ENCODE measurements at regions not wholly inside any gene's neighbourhood (a gene's known extent, or its start where the extent isn't known, plus 50 kb on each side); places are given as distances from the start of the nearest gene placed in this dataset.

DNA sequence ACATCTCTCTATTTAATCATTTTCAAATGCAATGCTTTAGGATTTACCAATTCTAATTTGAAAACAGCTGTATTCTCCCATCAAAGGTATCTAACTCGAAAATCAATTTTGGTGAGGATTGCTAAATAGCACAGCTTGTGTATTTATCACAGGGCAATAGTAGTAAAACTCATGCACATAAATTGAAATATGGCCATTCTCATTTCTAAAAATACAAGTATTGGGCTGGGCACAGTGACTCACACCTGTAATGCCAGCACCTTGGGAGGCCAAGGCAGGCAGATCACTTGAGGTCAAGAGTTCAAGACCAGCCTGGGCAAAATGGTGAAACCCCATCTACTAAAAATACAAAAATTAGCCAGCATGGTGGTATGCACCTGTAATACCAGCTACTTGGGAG is 164.8 kb upstream of the RASA1 start:
- H3K4me2 ChIP-seq (ENCODE audit: low read depth, low read length, poor library complexity, severe bottlenecking), result peak overlapping the region; percentile 66
- H3K27ac ChIP-seq (ENCODE audit: low read depth, low read length), result peak overlapping the region; percentile 66; the same call in 1 of the 2 replicates
- TF ChIP-seq EZH2phosphoT487 (conservative IDR thresholded peaks at IDR 0.05; ENCODE audit: low read length), result no peak
- TF ChIP-seq, protein P1, sequence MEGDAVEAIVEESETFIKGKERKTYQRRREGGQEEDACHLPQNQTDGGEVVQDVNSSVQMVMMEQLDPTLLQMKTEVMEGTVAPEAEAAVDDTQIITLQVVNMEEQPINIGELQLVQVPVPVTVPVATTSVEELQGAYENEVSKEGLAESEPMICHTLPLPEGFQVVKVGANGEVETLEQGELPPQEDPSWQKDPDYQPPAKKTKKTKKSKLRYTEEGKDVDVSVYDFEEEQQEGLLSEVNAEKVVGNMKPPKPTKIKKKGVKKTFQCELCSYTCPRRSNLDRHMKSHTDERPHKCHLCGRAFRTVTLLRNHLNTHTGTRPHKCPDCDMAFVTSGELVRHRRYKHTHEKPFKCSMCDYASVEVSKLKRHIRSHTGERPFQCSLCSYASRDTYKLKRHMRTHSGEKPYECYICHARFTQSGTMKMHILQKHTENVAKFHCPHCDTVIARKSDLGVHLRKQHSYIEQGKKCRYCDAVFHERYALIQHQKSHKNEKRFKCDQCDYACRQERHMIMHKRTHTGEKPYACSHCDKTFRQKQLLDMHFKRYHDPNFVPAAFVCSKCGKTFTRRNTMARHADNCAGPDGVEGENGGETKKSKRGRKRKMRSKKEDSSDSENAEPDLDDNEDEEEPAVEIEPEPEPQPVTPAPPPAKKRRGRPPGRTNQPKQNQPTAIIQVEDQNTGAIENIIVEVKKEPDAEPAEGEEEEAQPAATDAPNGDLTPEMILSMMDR (IDR thresholded peaks at IDR 0.05; ENCODE audit: insufficient read depth, low read length, poor library complexity, severe bottlenecking), result no peak

DNA sequence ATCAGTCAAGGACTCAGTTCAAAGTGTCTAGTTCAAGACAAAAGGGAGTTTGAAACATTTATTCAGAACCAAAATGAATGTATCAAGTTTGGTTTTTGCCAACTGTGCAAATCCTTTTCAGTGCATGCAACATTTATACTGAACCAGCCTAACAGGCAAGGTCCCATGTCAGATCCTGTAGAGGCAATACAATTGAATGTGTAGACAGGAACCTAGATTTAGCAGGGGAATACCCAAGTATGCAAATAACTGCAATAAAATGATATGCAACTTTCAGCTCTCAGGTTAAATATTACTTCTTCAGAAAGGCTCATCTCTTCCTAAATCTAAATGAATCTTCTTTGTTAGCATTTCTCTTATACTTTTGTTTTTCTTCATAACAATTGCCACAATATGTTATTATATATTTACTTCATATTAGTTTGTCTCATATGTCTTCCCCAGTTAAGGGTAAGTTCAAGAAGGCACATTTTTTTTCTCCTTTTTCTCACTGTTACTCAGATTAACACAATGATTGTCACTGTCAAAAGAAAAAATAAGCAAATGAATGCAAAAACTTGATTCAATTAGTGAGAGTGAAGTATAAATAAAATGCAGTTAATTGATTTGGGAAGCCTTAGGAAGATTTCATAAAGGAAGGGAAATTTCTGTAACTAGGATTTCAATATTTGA is 163.9 kb upstream of the RASA1 start:
- Histone ChIP-seq H3K27me3 (ENCODE audit: low read length) (no peaks in the 10 kb centered on the region), H3K9me2 (replicated peaks; ENCODE audit: insufficient read depth, low read length) (no peaks in the 10 kb centered on the region), H2AFZ (ENCODE audit: low read depth, low read length, severe bottlenecking) (peak overlapping the region; percentile 69), H3K9ac (ENCODE audit: low read length) (peak overlapping the region; percentile 14; the same call in 1 of the 2 replicates), H3K4me2 (ENCODE audit: low read depth, low read length, poor library complexity, severe bottlenecking) (peak overlapping the region; percentile 66), H3K79me2 (ENCODE audit: insufficient read depth, low read length) (no peaks in the 10 kb centered on the region), H3F3A (ENCODE audit: insufficient read depth) (no peaks in the 10 kb centered on the region), H3K36me3 (ENCODE audit: low read length) (no peaks in the 10 kb centered on the region), H4K20me1 (ENCODE audit: low read depth, low read length) (no peaks in the 10 kb centered on the region), H3K9me3 (ENCODE audit: insufficient read depth, low read length) (no peaks in the 10 kb centered on the region), H3K27ac (ENCODE audit: low read depth, low read length) (peak overlapping the region; percentile 66), H3K4me3 (ENCODE audit: insufficient read depth, low read length, poor library complexity, severe bottlenecking) (peak overlapping the region; percentile 1)
- TF ChIP-seq EZH2phosphoT487 (conservative IDR thresholded peaks at IDR 0.05; ENCODE audit: low read length), result no peak
- TF ChIP-seq, protein P1 (IDR thresholded peaks at IDR 0.05; ENCODE audit: insufficient read depth, low read length, poor library complexity, severe bottlenecking), result no peak

More for the DNA sequence above, 164.8 kb upstream of the RASA1 start:
- Histone ChIP-seq H3K27me3 (ENCODE audit: low read length) (no peaks in the 10 kb centered on the region), H3K9me3 (ENCODE audit: insufficient read depth, low read length) (no peaks in the 10 kb centered on the region), H3K9me2 (replicated peaks; ENCODE audit: insufficient read depth, low read length) (no peaks in the 10 kb centered on the region), H4K20me1 (ENCODE audit: low read depth, low read length) (no peaks in the 10 kb centered on the region), H3K4me3 (ENCODE audit: insufficient read depth, low read length, poor library complexity, severe bottlenecking) (no peak overlapping the region), H3K79me2 (ENCODE audit: insufficient read depth, low read length) (no peaks in the 10 kb centered on the region), H2AFZ (ENCODE audit: low read depth, low read length, severe bottlenecking) (no peak overlapping the region), H3F3A (ENCODE audit: insufficient read depth) (no peaks in the 10 kb centered on the region), H3K36me3 (ENCODE audit: low read length) (no peaks in the 10 kb centered on the region), H3K9ac (ENCODE audit: low read length) (no peak overlapping the region)

DNA sequence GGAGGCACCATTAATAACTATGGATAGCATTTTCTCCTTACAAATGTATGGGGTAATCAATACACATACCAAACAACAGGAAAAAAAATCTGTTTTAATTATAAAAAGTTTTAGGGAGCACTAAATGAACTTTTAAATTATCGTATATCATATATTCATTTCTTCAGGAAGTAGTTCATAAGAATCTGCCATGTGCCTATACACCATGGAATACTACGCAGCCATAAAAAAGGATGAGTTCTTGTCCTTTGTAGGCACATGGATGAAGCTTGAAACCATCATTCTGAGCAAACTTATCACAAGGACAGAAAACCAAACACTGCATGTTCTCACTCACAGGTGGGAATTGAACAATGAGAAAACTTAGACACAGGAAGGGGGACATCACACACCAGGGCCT is 162.1 kb upstream of the RASA1 start:
- Histone ChIP-seq H3K9me2 (replicated peaks; ENCODE audit: insufficient read depth, low read length) (no peaks in the 10 kb centered on the region), H3K27me3 (ENCODE audit: low read length) (no peaks in the 10 kb centered on the region), H3F3A (ENCODE audit: insufficient read depth) (no peaks in the 10 kb centered on the region), H3K4me3 (ENCODE audit: insufficient read depth, low read length, poor library complexity, severe bottlenecking) (no peak overlapping the region), H3K9me3 (ENCODE audit: insufficient read depth, low read length) (no peaks in the 10 kb centered on the region), H3K27ac (ENCODE audit: low read depth, low read length) (no peak overlapping the region), H3K79me2 (ENCODE audit: insufficient read depth, low read length) (no peaks in the 10 kb centered on the region), H3K9ac (ENCODE audit: low read length) (no peak overlapping the region), H2AFZ (ENCODE audit: low read depth, low read length, severe bottlenecking) (no peak overlapping the region), H3K36me3 (ENCODE audit: low read length) (no peaks in the 10 kb centered on the region), H4K20me1 (ENCODE audit: low read depth, low read length) (no peaks in the 10 kb centered on the region), H3K4me2 (ENCODE audit: low read depth, low read length, poor library complexity, severe bottlenecking) (no peak overlapping the region)
- TF ChIP-seq, protein P1 (IDR thresholded peaks at IDR 0.05; ENCODE audit: insufficient read depth, low read length, poor library complexity, severe bottlenecking), result no peak
- no peak for TF ChIP-seq EZH2phosphoT487 (conservative IDR thresholded peaks at IDR 0.05; ENCODE audit: low read length)
